HepG2 (cell line): ENCODE measurements at regions not wholly inside any gene's neighbourhood (a gene's known extent, or its start where the extent isn't known, plus 50 kb on each side); places are given as distances from the start of the nearest gene placed in this dataset.

Experiments used
- ATAC-seq: fragments of 200-7000 bp; cut with Tn5 transposase; 3 replicates; pipeline ENCODE4 v1.9.1; 2020; ENCODE audit warnings: mild to moderate bottlenecking, moderate library complexity
- BruUV-seq: library from RNA; stranded (reverse); fragments of 400-500 nt; replicated peaks from 2 replicates; lab custom pipeline; 2021; lab: Mats Ljungman, UMichigan
- CTCF ChIA-PET: fragments of 300-600 bp; formaldehyde crosslinking; extraction: SDS; loops from one replicate; lab custom pipeline; 2021; ENCODE audit warnings: low total read pairs, inconsistent platforms, low intra/inter-chr PET ratio; lab: Yijun Ruan, JAX
- POLR2A ChIA-PET: fragments of 350-600 bp; sonication (Branson Sonifier 250); formaldehyde crosslinking; loops from one replicate; lab custom pipeline; 2020; ENCODE audit warnings: antibody characterized with exemption, inconsistent platforms; lab: Yijun Ruan, JAX
- DNase-seq: peaks from one replicate; pipeline ENCODE4 v3.0.0-alpha.2; 2015; ENCODE audit warnings: low spot score
- FAIRE-seq: peaks from 3 replicates; lab custom pipeline; 2011; peaks lifted over from hg19 to GRCh38; lab: Jason Lieb, UNC
- H2AFZ ChIP-seq: one replicate; pipeline ENCODE4 v1.6.1; 2011; ENCODE audit warnings: low read length, inconsistent platforms
- H3K27ac ChIP-seq: fragments of 300-600 bp; 3 replicates; pipeline ENCODE4 v1.8.0; 2011; ENCODE audit warnings: mixed run types, mild to moderate bottlenecking, mixed read lengths, low read length, inconsistent platforms; ENCODE audit not compliant: insufficient read depth; ENCODE audit errors: extremely low read length
- H3K27me3 ChIP-seq, 2 experiments: fragments of 200-600 bp in 1 of 2; 2 replicates in 1 of 2; 3 replicates in 1 of 2; pipeline versions ENCODE4 v1.6.0 to v1.8.0; 2011; ENCODE audit warnings: low read length in 2 of 2, mild to moderate bottlenecking in 2 of 2, moderate library complexity in 2 of 2, inconsistent platforms in 1 of 2; ENCODE audit not compliant: insufficient read depth in 2 of 2, control insufficient read depth in 1 of 2
- H3K36me3 ChIP-seq, 2 experiments: fragments of 200-600 bp in 1 of 2; replicated peaks in 1 of 2; 2 replicates in 1 of 2; 3 replicates in 1 of 2; pipeline versions ENCODE4 v1.5.1 to v1.8.0; 2011; ENCODE audit warnings: low read length in 2 of 2, inconsistent platforms in 1 of 2; ENCODE audit not compliant: insufficient read depth in 2 of 2, control insufficient read depth in 1 of 2
- H3K4me1 ChIP-seq: 2 replicates; pipeline ENCODE4 v1.5.1; 2012; ENCODE audit warnings: low read length, inconsistent platforms; ENCODE audit not compliant: insufficient read depth
- H3K4me2 ChIP-seq: 2 replicates; pipeline ENCODE4 v1.6.0; 2011; ENCODE audit warnings: low read depth, low read length, inconsistent platforms
- H3K4me3 ChIP-seq, 3 experiments: fragments of 200-600 bp in 1 of 3; sonication (generic), shearing (Covaris generic) in 1 of 3; replicated peaks in 1 of 3; 2 replicates each; pipeline ENCODE4 v1.5.1; 2011 to 2016; ENCODE audit warnings: low read length in 3 of 3, inconsistent platforms in 2 of 3, low read depth in 2 of 3, mild to moderate bottlenecking in 2 of 3, control low read depth in 1 of 3, mixed read lengths in 1 of 3; ENCODE audit not compliant: insufficient read depth in 1 of 3
- H3K79me2 ChIP-seq: one replicate; pipeline ENCODE4 v1.6.1; 2011; ENCODE audit warnings: low read length, inconsistent platforms; ENCODE audit not compliant: insufficient read depth
- H3K9ac ChIP-seq: 2 replicates; pipeline ENCODE4 v1.6.0; 2011; ENCODE audit warnings: mild to moderate bottlenecking, low read depth, low read length, inconsistent platforms; ENCODE audit not compliant: insufficient read depth
- H3K9me3 ChIP-seq: 2 replicates; pipeline ENCODE4 v1.5.1; 2012; ENCODE audit warnings: mild to moderate bottlenecking, low read length
- H4K20me1 ChIP-seq: 2 replicates; pipeline ENCODE4 v1.6.0; 2011; ENCODE audit warnings: inconsistent platforms, mild to moderate bottlenecking, low read length, moderate library complexity; ENCODE audit not compliant: insufficient read depth
- DPF2 ChIP-seq: sonication (generic); formaldehyde crosslinking; IDR thresholded peaks from 2 replicates; pipeline ENCODE4 v1.4.0; 2020; ENCODE audit warnings: mild to moderate bottlenecking, low read depth, missing genetic modification reagents, borderline replicate concordance
- MED1 ChIP-seq: sonication (generic); formaldehyde crosslinking; IDR thresholded peaks from 2 replicates; pipeline ENCODE4 v1.4.0; 2020; ENCODE audit warnings: missing genetic modification reagents
- NFATC3 ChIP-seq: sonication (generic); formaldehyde crosslinking; IDR thresholded peaks from 2 replicates; pipeline ENCODE4 v1.5.1; 2020; ENCODE audit warnings: mild to moderate bottlenecking, missing genetic modification reagents
- SATB2 ChIP-seq: sonication (generic); formaldehyde crosslinking; IDR thresholded peaks from 2 replicates; pipeline ENCODE4 v1.5.0; 2020; ENCODE audit warnings: missing genetic modification reagents
- TBX3 ChIP-seq: fragments of 450-650 bp; IDR thresholded peaks from 2 replicates; pipeline ENCODE4 v1.6.1; 2017; ENCODE audit warnings: antibody characterized with exemption, mild to moderate bottlenecking, inconsistent platforms, borderline replicate concordance
- ZSCAN22 ChIP-seq: sonication (generic); formaldehyde crosslinking; IDR thresholded peaks from 2 replicates; pipeline ENCODE4 v1.4.0; 2020; ENCODE audit warnings: mild to moderate bottlenecking, missing genetic modification reagents
- WGBS: methylation state at CpG from one replicate; pipeline ENCODE4 v1.1.6; 2017; ENCODE audit warnings: low lambda C conversion rate; 5-methylcytosine and 5-hydroxymethylcytosine counted together
- in situ Hi-C: cut with HindIII; loops from 2 replicates; pipeline ENCODE4 v1.10.0; 2017; ENCODE audit warnings: low pct_unique_long_range_greater_than_20kb; ENCODE audit not compliant: extremely low pct_ligation_motif_present
- intact Hi-C: fragments of 100-400 bp; cut with micrococcal nuclease; formaldehyde crosslinking; loops from one replicate; pipeline ENCODE4 v1.10.0; 2022; ENCODE audit not compliant: unreplicated experiment
- TF ChIP-seq, protein P1 (sequence below): sonication (generic); formaldehyde crosslinking; IDR thresholded peaks from 2 replicates; pipeline ENCODE4 v1.4.0; 2020; ENCODE audit warnings: mild to moderate bottlenecking, missing genetic modification reagents, borderline replicate concordance
- TF ChIP-seq, protein P2 (sequence below): sonication (generic); formaldehyde crosslinking; IDR thresholded peaks from 2 replicates; pipeline ENCODE4 v1.4.0; 2020; ENCODE audit warnings: missing genetic modification reagents, borderline replicate concordance
- TF ChIP-seq, protein P3 (sequence below): sonication (generic); formaldehyde crosslinking; IDR thresholded peaks from 2 replicates; pipeline ENCODE4 v1.9.0; 2022; ENCODE audit warnings: missing genetic modification reagents, mild to moderate bottlenecking, borderline replicate concordance

DNA sequence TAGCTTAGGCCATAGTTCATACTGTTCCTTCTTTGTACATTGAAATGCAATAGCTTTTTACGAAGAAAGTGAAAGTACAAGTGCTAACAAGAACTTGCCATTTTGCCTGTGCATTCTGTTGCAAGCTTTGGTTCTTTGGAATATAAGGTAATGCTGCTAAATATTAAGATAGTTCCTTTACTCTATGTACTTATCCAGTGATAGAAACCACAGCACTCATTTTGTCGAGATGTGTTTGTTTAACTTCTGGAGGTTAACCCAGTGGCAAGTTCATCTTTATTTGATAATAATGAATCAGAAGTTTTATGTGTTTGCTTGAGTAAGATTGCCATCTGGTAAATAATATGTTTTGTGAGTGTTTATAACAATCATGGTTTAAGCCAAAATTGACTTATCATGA lies 373.1 kb upstream of the FANCL start:
- ChIA-PET CTCF (no interaction called here), POLR2A (no interaction called here)
- FAIRE-seq, result no peak
- Histone ChIP-seq H4K20me1 (no peaks in the 10 kb centered on the region), H3K27ac (no peak overlapping the region), H3K9me3 (no peaks in the 10 kb centered on the region), H2AFZ (no peak overlapping the region), H3K36me3 (no peaks in the 10 kb centered on the region), H3K79me2 (no peaks in the 10 kb centered on the region), H3K27me3 (no peaks in the 10 kb centered on the region), H3K4me2 (no peak overlapping the region), H3K4me1 (no peaks in the 10 kb centered on the region), H3K9ac (no peak overlapping the region), H3K4me3 (no peak overlapping the region)
- intact Hi-C loops (no loop called here), in situ Hi-C loops (no loop called here)
- ATAC-seq, result no peak
- DNase-seq, result no peak
- TF ChIP-seq, protein P1, sequence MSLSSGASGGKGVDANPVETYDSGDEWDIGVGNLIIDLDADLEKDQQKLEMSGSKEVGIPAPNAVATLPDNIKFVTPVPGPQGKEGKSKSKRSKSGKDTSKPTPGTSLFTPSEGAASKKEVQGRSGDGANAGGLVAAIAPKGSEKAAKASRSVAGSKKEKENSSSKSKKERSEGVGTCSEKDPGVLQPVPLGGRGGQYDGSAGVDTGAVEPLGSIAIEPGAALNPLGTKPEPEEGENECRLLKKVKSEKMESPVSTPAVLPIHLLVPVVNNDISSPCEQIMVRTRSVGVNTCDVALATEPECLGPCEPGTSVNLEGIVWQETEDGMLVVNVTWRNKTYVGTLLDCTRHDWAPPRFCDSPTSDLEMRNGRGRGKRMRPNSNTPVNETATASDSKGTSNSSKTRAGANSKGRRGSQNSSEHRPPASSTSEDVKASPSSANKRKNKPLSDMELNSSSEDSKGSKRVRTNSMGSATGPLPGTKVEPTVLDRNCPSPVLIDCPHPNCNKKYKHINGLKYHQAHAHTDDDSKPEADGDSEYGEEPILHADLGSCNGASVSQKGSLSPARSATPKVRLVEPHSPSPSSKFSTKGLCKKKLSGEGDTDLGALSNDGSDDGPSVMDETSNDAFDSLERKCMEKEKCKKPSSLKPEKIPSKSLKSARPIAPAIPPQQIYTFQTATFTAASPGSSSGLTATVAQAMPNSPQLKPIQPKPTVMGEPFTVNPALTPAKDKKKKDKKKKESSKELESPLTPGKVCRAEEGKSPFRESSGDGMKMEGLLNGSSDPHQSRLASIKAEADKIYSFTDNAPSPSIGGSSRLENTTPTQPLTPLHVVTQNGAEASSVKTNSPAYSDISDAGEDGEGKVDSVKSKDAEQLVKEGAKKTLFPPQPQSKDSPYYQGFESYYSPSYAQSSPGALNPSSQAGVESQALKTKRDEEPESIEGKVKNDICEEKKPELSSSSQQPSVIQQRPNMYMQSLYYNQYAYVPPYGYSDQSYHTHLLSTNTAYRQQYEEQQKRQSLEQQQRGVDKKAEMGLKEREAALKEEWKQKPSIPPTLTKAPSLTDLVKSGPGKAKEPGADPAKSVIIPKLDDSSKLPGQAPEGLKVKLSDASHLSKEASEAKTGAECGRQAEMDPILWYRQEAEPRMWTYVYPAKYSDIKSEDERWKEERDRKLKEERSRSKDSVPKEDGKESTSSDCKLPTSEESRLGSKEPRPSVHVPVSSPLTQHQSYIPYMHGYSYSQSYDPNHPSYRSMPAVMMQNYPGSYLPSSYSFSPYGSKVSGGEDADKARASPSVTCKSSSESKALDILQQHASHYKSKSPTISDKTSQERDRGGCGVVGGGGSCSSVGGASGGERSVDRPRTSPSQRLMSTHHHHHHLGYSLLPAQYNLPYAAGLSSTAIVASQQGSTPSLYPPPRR (CRISPR knock-in tag), result no peak
- TF ChIP-seq, protein P2, sequence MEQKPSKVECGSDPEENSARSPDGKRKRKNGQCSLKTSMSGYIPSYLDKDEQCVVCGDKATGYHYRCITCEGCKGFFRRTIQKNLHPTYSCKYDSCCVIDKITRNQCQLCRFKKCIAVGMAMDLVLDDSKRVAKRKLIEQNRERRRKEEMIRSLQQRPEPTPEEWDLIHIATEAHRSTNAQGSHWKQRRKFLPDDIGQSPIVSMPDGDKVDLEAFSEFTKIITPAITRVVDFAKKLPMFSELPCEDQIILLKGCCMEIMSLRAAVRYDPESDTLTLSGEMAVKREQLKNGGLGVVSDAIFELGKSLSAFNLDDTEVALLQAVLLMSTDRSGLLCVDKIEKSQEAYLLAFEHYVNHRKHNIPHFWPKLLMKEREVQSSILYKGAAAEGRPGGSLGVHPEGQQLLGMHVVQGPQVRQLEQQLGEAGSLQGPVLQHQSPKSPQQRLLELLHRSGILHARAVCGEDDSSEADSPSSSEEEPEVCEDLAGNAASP (CRISPR knock-in tag), result no peak
- TF ChIP-seq ZSCAN22 (CRISPR knock-in tag) (no peak), TBX3 (no peak), MED1 (CRISPR knock-in tag) (no peak), NFATC3 (CRISPR knock-in tag) (no peak), SATB2 (no peak), DPF2 (CRISPR knock-in tag) (no peak)
- TF ChIP-seq, protein P3, sequence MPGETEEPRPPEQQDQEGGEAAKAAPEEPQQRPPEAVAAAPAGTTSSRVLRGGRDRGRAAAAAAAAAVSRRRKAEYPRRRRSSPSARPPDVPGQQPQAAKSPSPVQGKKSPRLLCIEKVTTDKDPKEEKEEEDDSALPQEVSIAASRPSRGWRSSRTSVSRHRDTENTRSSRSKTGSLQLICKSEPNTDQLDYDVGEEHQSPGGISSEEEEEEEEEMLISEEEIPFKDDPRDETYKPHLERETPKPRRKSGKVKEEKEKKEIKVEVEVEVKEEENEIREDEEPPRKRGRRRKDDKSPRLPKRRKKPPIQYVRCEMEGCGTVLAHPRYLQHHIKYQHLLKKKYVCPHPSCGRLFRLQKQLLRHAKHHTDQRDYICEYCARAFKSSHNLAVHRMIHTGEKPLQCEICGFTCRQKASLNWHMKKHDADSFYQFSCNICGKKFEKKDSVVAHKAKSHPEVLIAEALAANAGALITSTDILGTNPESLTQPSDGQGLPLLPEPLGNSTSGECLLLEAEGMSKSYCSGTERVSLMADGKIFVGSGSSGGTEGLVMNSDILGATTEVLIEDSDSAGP (CRISPR knock-in tag), result no peak
- no TSS peak for BruUV-seq
- 0% methylated on average over 2 of the region's 2 CpGs for WGBS
